HG02571 (cell line): ENCODE measurements at regions not wholly inside any gene's neighbourhood (a gene's known extent, or its start where the extent isn't known, plus 50 kb on each side); places are given as distances from the start of the nearest gene placed in this dataset.

Experiments used
- ATAC-seq: cut with Tn5 transposase; IDR thresholded peaks from one replicate; pipeline ENCODE4 v1.9.1; 2021; ENCODE audit warnings: mild to moderate bottlenecking, moderate library complexity; ENCODE audit not compliant: unreplicated experiment

DNA sequence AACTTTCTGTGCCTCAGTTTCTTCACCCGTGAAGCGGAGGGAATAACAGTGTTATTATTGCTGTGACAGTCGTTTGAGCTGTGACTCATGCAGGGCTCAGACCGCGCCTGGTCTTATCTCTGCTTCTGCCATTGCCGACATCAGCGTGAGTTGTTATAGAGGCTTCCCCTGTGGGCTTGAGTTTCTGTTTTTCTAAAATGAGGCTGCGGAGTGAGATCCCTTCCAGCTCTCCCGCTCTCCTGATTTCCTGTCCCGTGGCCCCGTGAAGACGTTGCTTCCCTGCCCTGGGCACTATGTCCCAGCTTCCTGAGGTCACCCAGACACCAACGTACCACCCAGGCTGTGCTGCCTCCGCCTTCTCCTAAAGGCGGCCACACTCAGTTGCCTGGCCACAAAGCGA, 278.5 kb downstream of the BMP7 start:
- no peak for ATAC-seq

DNA sequence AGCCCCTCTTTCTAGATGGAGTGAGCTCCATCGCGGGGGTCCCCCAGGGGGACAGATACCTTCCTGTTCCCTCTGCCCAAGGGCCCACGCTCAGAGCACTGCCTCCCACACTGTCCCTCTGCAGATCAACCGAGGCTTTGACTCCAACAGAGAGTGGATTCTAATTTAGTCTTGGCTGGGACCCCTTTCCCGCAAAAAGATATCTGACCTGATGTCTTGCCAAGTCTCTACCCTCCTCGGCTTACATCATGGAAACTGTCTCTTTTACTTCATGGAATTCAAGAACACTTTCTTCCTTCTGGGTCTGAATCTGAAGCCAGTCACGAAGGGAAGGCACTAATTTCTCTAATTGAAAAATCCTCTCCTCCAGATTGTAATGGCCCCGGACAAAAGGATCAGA, 278.0 kb downstream of the BMP7 start:
- no peak for ATAC-seq

DNA sequence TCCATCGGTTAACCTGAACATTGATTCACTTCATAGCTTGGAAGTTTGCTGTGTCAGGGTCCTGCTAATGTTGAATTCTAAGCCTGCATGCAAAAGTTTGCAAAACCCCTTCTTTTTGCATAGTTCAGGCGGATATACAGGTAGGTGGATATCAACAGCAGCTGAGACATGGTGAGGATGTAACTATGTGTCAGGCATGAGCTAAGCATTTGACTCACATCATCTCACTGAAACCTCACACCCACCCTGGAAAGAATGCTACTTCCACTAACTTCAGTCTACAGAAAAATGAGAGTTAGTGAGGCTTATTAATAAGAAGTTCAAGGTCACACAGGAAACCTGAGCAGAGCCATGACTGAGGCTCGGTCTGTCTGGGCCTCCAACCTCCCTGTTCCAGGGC, 276.9 kb downstream of the BMP7 start:
- ATAC-seq = no peak

DNA sequence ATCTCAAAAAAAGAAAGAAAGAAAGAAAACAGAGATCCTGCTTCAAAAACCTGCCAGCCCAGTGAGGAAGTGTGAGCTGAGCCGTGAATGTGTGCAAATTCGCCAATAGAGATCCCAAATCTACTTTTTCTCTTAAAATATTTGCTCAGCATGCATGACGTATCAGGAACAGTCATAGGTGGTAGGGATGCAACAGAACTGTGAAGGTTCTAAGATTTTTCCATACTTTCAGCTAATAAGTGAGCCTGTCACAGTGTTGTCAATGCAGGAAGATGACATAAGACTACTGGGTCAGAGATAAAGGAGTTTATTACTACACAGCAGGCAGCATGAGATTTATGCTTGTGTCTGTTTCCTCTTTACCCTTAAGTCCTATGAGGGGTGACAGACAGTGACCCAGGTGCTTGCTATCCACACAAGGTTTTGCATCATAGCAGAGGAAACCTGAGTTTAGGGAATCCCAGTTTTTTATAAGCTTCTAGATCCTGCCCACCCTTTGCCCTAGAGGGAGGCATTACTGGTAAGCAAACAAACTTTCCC, 273.4 kb downstream of the BMP7 start:
- no peak for ATAC-seq

DNA sequence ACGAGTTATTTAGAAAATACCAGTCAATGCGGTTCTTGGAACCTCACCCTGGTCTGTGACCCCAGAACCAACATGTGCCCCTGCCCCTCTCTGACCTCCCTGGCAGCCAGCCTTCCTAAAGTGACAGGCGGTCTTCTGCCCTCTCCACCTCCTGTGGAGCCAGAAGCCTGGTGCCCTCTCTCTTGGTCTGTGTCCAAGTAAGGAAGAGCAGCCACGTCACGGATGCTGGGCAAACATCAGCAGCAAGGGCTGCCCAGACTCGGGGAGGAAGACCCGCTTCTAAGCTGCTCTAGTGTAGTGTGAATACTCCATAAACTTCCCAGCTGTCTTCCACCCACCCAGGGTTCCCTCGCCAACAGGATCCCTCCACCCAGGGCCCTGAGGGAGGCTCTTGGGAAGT, 272.4 kb downstream of the BMP7 start:
- no peak for ATAC-seq

DNA sequence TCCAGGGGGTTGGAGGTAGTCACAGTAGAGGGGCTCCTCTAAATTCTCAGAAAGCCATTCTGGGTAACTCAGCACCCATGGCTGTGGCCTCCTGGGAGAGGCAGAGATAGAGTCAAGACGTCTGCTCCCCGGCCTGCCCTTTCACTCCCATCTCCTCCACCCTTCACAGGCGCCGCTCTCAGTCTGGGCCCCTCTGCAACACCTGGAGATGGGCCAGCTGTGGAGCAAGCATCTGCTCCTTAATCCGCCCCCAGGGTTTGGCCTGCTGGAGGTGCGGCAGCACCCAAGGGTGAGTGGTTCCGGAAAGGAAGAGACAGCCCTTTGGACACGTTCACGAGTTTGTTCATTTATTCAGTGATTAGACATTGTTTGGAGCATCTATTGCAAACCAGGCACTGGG, 271.3 kb downstream of the BMP7 start:
- ATAC-seq = no peak

DNA sequence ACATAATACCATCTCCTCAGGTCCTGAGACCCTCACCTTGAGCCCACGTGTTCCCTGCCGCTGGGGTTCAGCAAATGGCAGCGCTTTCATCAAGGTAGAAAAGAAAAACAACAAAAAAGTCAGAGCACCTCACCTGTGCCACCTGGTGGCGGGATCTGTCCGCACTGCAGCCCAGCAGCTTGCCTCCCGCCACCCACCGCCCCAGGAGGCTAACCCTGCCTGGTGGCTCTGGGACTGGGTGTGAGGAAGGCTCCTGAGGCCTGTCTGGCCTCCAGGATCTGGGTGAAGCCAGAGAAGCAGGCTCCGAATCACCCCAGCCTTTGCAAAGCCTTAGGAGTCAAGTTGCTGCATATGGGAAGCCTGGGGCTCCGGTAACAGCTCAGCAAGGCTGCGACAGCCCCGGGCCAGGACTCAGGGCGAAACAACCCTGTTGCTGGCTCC, 270.8 kb downstream of the BMP7 start:
- ATAC-seq = no peak

DNA sequence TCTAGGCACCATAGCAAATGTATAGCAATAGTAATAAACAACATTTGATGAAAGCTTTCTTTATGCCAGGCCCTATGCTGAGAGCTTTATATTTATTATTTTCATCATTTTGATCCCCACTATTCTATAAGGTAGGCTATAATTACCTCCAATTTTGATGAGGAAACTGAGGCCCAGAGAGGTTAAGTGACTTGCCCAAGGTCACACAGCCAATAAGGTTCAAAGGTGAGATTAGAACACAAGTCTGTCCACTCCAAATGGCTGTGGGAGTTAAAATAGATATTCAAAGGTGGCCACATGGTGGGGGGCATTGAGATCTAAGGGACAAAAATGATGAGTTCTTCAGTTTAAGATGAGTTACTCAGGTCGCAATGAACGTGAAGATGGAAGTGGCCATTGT, 269.9 kb downstream of the BMP7 start:
- ATAC-seq = no peak

DNA sequence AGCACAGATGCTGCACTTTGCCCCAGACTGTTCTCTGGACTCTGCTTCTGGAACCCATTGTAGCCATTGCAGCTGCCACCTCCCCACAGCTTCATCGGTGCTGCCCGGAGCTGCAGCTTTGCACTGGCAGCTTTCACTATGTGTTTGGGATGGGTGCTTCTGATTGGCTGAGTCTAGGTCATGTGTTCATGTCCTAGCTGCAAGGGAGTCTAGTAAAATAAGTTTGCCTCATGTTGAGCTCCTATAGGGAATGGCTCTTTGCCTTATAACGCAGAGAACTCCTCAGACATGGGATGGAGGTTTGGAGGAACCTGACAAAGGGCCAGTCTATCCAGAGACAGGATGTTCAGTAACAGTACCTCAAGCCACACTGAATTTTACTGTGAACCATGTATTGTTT, 268.0 kb downstream of the BMP7 start:
- ATAC-seq = no peak

DNA sequence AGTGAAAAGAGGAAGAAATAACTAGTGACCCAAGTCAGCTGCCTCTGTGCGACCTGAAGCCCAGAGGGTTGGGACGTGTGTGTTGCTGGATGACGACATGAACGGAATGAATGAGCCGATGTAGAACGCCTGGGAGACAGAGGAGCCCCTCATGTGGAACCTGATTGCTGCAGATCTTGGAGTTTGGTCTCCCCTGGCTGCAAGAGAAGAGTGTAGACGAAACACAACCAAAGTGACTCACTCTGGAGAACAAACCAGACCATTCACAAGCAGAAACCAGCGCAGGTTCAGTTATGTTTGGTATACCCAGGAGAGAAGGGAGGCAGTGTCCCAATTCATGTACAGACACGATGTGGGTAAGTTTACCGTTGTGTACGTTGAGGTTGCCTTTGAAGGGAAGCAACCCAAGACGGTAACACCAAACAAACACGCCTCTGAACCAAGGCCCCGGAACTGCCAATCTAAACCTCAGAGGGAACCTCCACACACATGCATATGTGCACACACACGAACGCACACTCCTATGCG, 265.9 kb downstream of the BMP7 start:
- ATAC-seq = no peak

DNA sequence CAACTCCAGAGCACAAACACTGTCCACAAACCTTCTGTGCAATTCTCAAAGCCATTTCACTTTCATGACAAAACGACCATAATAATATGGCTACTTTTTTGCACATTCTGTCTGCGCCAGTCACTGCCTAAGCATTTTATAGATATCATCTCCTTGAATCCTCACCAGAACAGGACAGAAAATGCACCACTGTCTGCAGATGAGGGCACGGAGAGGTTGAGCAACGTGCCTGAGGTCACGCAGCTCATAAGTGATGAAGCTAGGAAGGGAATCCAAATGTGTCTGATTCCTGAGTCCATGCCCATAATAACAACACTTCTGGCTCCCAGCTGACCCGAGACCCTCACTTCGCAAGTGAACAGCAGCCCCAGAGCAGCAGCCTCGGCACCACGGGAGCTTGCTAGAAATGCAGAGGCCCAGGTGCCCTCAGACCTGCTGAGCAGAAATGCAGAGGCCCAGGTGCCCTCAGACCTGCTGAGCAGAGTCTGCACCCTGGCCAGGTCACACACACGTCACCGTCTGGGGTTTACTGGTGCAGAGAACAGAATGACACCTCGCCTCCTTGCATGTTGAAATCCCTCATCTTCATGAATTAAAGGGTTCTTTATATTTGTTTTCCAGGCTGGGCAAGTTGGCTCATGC, 265.2 kb downstream of the BMP7 start:
- no peak for ATAC-seq

DNA sequence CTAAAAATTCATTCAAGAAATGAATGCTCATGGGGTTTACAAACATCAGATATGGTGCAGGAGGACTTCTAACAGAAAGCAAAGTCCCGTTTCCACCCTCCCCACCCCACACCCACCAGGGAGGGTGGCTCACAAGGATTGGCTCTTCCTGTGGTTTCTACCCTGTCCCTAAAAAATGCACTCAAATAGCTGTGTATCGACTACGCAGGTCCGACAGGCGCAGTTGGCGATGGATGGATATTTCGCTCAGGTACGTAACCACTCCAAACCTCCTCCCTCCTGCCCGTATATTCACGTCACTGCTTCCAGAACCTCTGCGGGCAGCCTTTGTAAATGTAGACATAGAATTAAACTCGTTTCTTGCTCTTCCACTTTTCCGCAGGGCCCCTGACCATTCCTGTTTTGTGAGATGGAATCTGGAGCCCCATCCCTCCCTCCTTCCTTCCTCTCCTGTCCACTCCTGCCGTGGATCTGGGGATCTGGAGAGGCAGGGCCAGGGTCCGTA, 264.3 kb downstream of the BMP7 start:
- no peak for ATAC-seq

DNA sequence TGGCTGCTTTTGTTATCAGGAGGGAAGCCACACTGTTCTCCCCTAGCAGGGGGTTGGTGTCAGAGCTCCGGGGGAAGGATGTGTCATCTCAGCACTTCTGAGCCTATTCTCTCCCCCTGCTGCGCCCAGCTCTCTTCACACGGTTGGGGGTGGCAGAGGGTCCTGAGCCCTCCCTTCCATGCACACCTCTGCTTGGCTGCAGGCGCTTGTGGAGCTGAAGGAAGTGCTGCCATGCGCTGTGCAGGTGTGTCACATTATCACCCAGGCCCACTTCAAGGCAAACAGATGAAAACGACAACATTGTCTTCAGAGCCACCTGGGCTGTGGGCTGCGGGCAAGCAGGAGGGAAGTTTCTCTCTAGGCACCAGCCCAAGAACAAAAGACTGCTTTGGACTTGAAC, 263.4 kb downstream of the BMP7 start:
- ATAC-seq = no peak

DNA sequence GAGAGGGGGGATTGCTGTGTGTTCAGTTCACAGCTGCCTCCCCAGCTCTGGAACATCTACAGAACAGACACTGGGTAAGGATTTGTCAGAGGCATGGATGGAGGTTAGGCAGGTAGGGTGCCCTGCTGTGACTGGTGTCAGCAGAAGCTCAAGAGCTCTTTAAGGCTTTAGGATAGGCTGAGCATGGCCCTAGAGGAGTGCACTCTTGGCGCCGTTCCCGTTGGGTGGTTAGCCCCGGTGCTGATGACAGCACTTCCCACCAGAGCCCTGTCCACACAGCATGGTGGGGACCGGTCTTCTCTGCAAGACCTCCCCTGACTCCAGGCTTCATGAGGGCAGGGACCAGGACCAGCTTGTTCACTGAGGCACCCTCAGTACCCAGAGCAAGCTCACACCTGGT, 262.0 kb downstream of the BMP7 start:
- ATAC-seq = no peak

DNA sequence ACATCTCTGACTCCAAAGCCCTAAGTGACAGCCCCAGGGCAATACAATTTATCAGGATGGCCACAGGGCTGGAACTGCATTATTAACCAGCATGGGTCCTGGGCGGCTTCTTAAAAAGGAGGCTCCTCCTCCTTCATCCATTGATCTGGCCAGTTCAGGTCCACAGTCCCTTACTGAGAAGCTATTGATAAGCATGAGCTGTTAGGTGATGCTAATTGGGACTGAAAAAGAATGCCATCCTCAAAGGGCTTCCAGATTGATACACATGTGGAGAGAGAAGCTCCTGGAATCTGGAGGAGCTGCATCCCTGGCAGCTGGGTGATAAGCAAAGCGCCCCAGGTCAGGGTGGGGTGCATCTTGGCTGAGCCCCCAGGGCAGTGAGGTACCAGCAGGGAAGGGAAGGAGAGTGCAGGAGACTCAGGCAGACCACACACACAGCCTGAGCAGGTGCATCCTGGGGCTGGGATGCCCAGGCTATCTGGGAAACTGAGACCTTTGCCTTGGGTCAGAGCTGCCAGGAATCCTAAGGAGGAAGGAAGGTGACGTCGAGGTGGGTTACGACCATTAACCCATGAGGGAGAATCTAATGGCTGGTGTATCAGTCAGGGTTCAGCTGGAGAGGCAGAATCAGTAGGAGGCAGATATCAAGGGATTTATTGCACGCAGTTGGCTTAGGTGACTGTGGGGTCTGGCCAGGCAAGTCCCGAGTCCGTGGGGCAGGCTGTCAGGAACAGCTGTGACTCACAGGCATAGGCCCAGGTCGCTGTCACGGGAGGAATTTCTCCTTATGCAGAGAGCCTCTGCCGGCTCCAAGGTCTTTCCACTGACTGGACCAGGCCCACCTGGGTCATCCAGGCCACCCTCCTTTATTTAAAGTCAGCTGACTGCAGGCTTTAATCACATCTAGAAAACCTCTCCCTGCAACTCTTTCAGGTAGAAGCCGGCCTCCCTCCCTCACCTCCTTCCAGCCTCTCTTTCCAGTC, 261.2 kb downstream of the BMP7 start:
- no peak for ATAC-seq

DNA sequence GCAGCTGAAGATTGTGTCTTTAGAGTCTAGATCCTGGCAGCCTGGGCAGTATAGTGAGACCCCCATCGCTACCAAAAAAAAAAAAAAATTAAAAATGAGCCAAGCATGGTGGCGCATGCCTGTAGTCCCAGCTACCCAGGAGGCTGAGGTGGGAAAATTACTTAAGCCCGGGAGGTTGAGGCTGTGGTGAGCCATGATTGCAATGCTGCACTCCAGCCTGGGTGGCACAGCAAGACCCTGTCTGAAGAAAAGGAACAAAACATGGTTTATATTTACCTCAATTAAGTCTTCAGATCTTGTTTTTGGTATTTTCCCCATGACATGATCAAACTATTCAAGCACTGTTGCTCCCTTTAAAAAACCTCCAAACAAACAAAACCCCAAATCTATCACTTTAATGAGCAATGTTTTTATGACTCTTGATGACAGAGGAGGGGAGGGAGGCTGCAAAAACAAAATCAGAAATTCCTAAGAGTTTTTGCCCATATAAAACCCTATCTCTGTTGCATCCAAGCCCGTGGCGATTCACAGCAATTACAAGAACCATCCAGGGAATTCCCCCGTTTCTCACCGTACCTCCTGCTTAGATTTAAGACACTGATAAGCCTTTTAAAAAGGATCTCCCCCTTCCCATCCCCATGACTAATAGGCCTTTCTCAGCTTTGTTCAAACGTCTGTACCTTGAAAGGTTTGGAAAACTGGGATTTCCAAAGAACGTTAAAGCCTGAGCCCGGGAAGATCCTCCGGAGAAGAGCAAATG, 259.9 kb downstream of the BMP7 start:
- ATAC-seq = no peak

DNA sequence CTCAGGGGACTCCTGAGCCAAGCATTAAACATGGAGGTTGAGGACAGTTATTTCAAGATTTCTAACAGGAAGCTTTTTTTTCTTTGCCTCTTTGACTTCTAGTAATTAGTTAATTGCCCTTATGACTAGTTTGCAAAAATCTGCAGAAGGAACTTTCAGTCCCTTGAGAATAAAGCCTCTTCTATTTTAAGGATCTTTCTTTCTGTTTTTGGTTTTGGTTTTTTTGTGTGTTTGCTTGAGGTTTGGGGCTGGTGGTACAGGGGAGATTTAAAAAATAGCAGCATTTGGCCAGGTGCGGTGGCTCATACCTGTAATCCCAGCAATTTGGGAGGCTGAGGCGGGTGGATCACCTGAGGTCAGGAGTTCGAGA, 259.3 kb downstream of the BMP7 start:
- ATAC-seq = no peak

DNA sequence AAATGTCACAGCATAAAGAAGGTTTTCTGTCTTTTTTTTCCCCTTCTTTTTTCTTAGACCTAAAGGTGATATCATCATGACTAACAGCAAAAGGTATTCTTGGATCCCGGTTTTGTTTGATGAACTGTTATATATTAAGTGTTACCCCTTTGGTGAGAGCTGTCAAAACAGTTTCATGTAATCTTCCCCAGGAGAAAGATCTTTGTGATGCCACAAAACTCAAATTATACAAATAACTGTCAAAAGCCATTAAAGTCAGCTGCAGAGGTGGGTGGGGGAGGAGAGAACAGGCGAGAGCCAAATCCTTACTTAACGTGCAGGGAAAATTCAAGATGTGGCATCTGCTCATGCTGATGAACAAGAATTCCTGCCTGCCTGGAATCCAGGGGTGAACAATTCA, 258.2 kb downstream of the BMP7 start:
- no peak for ATAC-seq

DNA sequence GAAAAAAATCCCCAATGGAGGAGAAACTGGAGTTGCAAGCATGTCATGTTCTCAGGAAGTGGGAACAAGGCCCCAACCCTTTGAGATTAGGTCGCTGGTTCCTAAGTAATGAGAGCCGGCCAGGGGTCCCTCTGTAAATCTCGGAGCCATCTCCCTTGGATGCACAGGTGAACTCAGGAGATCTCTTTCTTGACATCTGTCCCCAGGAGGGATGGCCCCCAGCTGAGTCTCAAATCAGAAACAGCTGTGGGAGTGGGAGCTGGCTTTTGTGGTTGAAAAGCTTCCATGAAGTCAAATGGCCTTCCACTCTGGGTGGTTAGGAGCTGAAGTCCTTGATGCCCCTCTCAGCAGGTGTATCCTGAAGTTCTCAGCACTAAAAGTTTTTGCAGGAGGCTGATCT, 257.1 kb downstream of the BMP7 start:
- ATAC-seq = no peak

DNA sequence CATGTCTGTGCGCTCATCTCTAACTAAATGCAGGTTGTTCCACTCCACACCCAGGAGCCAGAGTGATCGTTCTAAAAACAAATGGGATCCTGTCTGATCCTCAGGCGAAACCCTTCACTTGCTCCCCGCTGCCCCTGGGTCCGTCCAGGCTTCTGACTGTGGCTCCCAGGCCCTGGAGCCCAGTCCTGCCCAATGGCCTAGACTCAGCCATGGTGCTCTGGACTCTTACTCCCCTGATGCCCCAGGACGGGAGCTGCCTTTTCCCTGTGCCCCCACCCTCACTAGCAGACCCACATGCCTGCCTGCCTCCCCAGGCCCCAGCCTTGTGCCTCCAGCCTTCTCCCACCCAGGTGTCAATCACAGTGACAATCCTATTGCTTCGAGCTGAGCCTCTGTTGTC, 256.7 kb downstream of the BMP7 start:
- ATAC-seq = no peak

DNA sequence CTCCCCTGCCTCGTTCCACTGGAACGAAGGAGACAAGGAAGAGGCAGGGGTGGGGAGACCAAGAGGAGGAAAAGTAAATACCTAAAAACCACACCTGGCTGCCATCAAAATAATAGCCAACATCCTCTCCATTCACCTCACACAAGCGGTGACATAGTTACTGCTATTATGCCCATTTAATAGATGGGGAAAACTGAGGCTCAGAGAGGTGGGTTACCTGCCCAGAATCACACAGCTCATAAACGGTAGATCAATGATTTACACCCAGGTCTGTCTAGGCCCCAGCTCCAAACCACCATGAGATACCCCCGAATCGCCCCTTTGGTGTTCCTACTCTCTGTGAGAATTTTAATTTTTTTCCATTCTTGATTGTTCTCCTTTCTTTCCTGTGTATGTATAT, 253.8 kb downstream of the BMP7 start:
- no peak for ATAC-seq
